ENCODE measurements at regions not wholly inside any gene's neighbourhood (a gene's known extent, or its start where the extent isn't known, plus 50 kb on each side); places are given as distances from the start of the nearest gene placed in this dataset.

DNA sequence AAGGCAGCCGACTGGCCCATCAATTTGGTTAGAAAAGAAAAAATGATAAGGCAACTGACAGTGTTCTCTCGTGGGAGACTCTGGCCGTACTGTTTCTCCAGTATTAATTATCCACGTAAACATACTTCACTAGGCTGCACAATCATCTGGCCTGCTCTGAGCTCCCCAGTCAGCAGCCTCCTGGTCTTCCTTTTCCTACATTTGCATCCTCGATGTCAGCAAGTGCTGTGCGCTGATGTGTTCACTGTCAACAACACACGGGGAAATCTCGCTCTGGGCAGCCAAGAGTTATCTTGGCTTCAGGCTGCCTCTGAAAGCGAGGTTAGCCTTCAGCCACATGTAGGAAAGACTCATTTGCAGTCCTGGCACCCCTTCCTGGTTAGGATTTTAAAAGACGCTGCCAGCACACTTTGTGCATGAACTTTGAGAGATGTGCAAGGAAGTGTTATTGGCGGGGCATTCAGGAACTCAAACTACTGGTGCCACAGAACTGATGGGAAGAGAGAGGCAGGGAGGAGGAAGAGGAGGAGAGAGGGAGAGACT is 460.5 kb upstream of the ARID1B start:
- TF ChIP-seq, protein P1, sequence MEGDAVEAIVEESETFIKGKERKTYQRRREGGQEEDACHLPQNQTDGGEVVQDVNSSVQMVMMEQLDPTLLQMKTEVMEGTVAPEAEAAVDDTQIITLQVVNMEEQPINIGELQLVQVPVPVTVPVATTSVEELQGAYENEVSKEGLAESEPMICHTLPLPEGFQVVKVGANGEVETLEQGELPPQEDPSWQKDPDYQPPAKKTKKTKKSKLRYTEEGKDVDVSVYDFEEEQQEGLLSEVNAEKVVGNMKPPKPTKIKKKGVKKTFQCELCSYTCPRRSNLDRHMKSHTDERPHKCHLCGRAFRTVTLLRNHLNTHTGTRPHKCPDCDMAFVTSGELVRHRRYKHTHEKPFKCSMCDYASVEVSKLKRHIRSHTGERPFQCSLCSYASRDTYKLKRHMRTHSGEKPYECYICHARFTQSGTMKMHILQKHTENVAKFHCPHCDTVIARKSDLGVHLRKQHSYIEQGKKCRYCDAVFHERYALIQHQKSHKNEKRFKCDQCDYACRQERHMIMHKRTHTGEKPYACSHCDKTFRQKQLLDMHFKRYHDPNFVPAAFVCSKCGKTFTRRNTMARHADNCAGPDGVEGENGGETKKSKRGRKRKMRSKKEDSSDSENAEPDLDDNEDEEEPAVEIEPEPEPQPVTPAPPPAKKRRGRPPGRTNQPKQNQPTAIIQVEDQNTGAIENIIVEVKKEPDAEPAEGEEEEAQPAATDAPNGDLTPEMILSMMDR (IDR thresholded peaks at IDR 0.05), result no peak
- no peak for TF ChIP-seq POLR2A (IDR thresholded peaks at IDR 0.05)

All from prostate gland (tissue), 2 donors.